OCI-LY1 (cell line): ENCODE measurements at regions not wholly inside any gene's neighbourhood (a gene's known extent, or its start where the extent isn't known, plus 50 kb on each side); places are given as distances from the start of the nearest gene placed in this dataset.

ENCODE experiments used
- H2AFZ ChIP-seq: fragments of 200-600 bp; sonication (generic), shearing (Covaris generic); 2 replicates; pipeline ENCODE4 v1.6.0; 2014; ENCODE audit warnings: antibody characterized with exemption, mild to moderate bottlenecking, low read length
- H3F3A ChIP-seq: fragments of 200-600 bp; sonication (generic), shearing (Covaris generic); 2 replicates; pipeline ENCODE4 v1.6.0; 2014; ENCODE audit warnings: mild to moderate bottlenecking, antibody characterized with exemption, low read length, moderate library complexity; ENCODE audit not compliant: insufficient read depth
- H3K27ac ChIP-seq: fragments of 200-600 bp; sonication (generic); 2 replicates; pipeline ENCODE4 v1.5.1; 2014; ENCODE audit warnings: low read length, mixed run types, mild to moderate bottlenecking, low read depth; ENCODE audit not compliant: poor library complexity, severe bottlenecking
- H3K27me3 ChIP-seq: fragments of 200-600 bp; sonication (generic); 2 replicates; pipeline ENCODE4 v1.6.0; 2014; ENCODE audit warnings: antibody characterized with exemption, mild to moderate bottlenecking, low read length, moderate library complexity; ENCODE audit not compliant: insufficient read depth
- H3K36me3 ChIP-seq: fragments of 200-600 bp; sonication (generic); 2 replicates; pipeline ENCODE4 v1.6.1; 2014; ENCODE audit warnings: mild to moderate bottlenecking, antibody characterized with exemption, low read length, moderate library complexity, mixed read lengths; ENCODE audit not compliant: insufficient read depth
- H3K4me1 ChIP-seq: fragments of 200-600 bp; sonication (generic); 2 replicates; pipeline ENCODE4 v1.5.1; 2014; ENCODE audit warnings: mild to moderate bottlenecking, low read length, moderate library complexity; ENCODE audit not compliant: insufficient read depth, severe bottlenecking
- H3K4me2 ChIP-seq: fragments of 200-600 bp; sonication (generic), shearing (Covaris generic); 2 replicates; pipeline ENCODE4 v1.6.1; 2014; ENCODE audit warnings: low read length
- H3K4me3 ChIP-seq: fragments of 200-600 bp; sonication (generic); 2 replicates; pipeline ENCODE4 v1.5.1; 2014; ENCODE audit warnings: low read length, low read depth, mild to moderate bottlenecking, mixed read lengths; ENCODE audit not compliant: poor library complexity, severe bottlenecking
- H3K79me2 ChIP-seq: fragments of 200-600 bp; shearing (Covaris generic); 2 replicates; pipeline ENCODE4 v1.6.1; 2016; ENCODE audit warnings: mixed run types, low read length, mixed read lengths; ENCODE audit not compliant: insufficient read depth
- H3K9ac ChIP-seq: fragments of 200-600 bp; sonication (generic), shearing (Covaris generic); 2 replicates; pipeline ENCODE4 v1.6.1; 2014; ENCODE audit warnings: mild to moderate bottlenecking, low read length, mixed read lengths
- H3K9me2 ChIP-seq: fragments of 200-600 bp; sonication (generic), shearing (Covaris generic); 2 replicates; pipeline ENCODE4 v1.6.1; 2014; ENCODE audit warnings: low read depth, mild to moderate bottlenecking, low read length, mixed read lengths
- H3K9me3 ChIP-seq: fragments of 200-600 bp; shearing (Covaris generic); 2 replicates; pipeline ENCODE4 v1.6.1; 2014; ENCODE audit warnings: low read length, mixed read lengths
- H4K20me1 ChIP-seq: fragments of 200-600 bp; sonication (generic), shearing (Covaris generic); 2 replicates; pipeline ENCODE4 v1.6.0; 2016; ENCODE audit warnings: mild to moderate bottlenecking, low read length; ENCODE audit not compliant: insufficient read depth
- EZH2 ChIP-seq: fragments of 200-600 bp; sonication (generic), shearing (Covaris generic); IDR thresholded peaks from 2 replicates; pipeline ENCODE4 v1.8.0; 2017; ENCODE audit warnings: borderline replicate concordance, mixed run types, mild to moderate bottlenecking, antibody characterized with exemption, low read length, moderate library complexity, mixed read lengths
- TF ChIP-seq, protein P1 (sequence below): fragments of 200-600 bp; sonication (generic), shearing (Covaris generic); IDR thresholded peaks from 2 replicates; pipeline ENCODE4 v1.5.1; 2017; ENCODE audit warnings: mild to moderate bottlenecking, antibody characterized with exemption, low read length, moderate library complexity, mixed read lengths

- TF ChIP-seq, protein P1, sequence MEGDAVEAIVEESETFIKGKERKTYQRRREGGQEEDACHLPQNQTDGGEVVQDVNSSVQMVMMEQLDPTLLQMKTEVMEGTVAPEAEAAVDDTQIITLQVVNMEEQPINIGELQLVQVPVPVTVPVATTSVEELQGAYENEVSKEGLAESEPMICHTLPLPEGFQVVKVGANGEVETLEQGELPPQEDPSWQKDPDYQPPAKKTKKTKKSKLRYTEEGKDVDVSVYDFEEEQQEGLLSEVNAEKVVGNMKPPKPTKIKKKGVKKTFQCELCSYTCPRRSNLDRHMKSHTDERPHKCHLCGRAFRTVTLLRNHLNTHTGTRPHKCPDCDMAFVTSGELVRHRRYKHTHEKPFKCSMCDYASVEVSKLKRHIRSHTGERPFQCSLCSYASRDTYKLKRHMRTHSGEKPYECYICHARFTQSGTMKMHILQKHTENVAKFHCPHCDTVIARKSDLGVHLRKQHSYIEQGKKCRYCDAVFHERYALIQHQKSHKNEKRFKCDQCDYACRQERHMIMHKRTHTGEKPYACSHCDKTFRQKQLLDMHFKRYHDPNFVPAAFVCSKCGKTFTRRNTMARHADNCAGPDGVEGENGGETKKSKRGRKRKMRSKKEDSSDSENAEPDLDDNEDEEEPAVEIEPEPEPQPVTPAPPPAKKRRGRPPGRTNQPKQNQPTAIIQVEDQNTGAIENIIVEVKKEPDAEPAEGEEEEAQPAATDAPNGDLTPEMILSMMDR, result no peak
- TF ChIP-seq EZH2, result no peak
- no peaks in the 10 kb centered on the region for H3K27me3 ChIP-seq
- no peak overlapping the region for H3K27ac ChIP-seq
These were observed 133.8 kb downstream of the TMEM174 start for GRCh38 chr5:73306741-73307275.

DNA sequence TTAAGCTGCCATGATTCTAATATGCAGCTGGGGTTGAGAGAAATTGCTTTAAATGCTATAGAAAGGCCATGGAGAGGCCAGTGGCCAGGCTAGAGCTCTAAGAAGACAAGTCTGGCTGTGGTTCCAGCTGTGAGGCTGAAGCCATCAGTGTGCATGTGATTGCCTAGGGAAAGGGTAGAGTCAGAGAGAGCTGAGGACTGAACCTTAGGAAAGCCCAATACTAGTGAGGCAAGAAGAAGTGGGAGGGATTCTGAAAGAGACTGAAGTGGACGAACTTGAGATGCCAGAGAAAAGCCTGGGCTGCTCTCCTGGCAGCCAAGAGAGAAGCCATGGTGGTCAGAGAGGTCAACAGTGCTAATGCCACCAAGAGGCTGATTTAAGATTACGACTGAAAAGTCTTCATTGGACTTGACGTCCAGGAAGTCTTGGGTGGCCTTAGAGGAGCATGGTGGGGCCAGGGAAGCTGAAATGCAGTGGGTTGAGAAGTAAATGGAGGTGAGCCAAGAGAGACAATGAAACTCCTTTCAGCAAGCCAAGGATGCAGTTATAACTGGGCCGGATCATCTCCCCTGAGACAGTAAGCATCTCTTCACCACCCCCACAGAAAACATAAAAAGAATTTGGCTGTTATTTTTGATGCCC lies 133.2 kb downstream of the TMEM174 start:
- Histone ChIP-seq H2AFZ (no peak overlapping the region), H3K9ac (no peak overlapping the region), H3F3A (no peaks in the 10 kb centered on the region), H3K4me1 (no peaks in the 10 kb centered on the region), H4K20me1 (no peaks in the 10 kb centered on the region), H3K9me2 (no peaks in the 10 kb centered on the region), H3K27ac (no peak overlapping the region), H3K36me3 (no peaks in the 10 kb centered on the region), H3K4me2 (no peak overlapping the region), H3K4me3 (no peak overlapping the region), H3K9me3 (no peaks in the 10 kb centered on the region), H3K79me2 (no peaks in the 10 kb centered on the region), H3K27me3 (no peaks in the 10 kb centered on the region)
- TF ChIP-seq EZH2, result no peak
- TF ChIP-seq, protein P1, result no peak

More at GRCh38 chr5:73306741-73307275, 133.8 kb downstream of the TMEM174 start:
- Histone ChIP-seq H3K4me1 (no peaks in the 10 kb centered on the region), H3K4me2 (no peak overlapping the region), H2AFZ (no peak overlapping the region), H3K79me2 (no peaks in the 10 kb centered on the region), H3K4me3 (no peak overlapping the region), H3K9me3 (no peaks in the 10 kb centered on the region), H3F3A (no peaks in the 10 kb centered on the region), H3K9ac (no peak overlapping the region), H3K36me3 (no peaks in the 10 kb centered on the region), H3K9me2 (no peaks in the 10 kb centered on the region), H4K20me1 (no peaks in the 10 kb centered on the region)

- TF ChIP-seq, protein P1, result no peak
- no peak for TF ChIP-seq EZH2
These were observed 132.4 kb downstream of the TMEM174 start for GRCh38 chr5:73305386-73305785.

More at GRCh38 chr5:73305386-73305785, 132.4 kb downstream of the TMEM174 start:
- Histone ChIP-seq H3K27me3 (no peaks in the 10 kb centered on the region), H3K36me3 (no peaks in the 10 kb centered on the region), H4K20me1 (no peaks in the 10 kb centered on the region), H3K9me2 (no peaks in the 10 kb centered on the region), H3K9ac (no peak overlapping the region), H3K9me3 (no peaks in the 10 kb centered on the region), H3K4me3 (no peak overlapping the region), H3K79me2 (no peaks in the 10 kb centered on the region), H3K4me2 (no peak overlapping the region), H3F3A (no peaks in the 10 kb centered on the region), H3K27ac (no peak overlapping the region), H3K4me1 (no peaks in the 10 kb centered on the region), H2AFZ (no peak overlapping the region)
